H1 (cell line): ENCODE measurements at regions not wholly inside any gene's neighbourhood (a gene's known extent, or its start where the extent isn't known, plus 50 kb on each side); places are given as distances from the start of the nearest gene placed in this dataset.

Experiments used
- CTCF ChIA-PET: fragments of 300-600 bp; sonication (Branson Sonifier 250); formaldehyde crosslinking; loops from one replicate; lab custom pipeline; 2021; ENCODE audit not compliant: partially characterized antibody; lab: Charles Lee
- POLR2A ChIA-PET: fragments of 300-600 bp; sonication (Branson Sonifier 250); formaldehyde crosslinking; loops from one replicate; lab custom pipeline; 2021; ENCODE audit warnings: inconsistent platforms; ENCODE audit not compliant: partially characterized antibody; lab: Charles Lee
- DNase-seq, 2 experiments: peaks; one replicate each; pipeline versions ENCODE4 v3.0.0 to v3.0.0-alpha.2; 2010 to 2022; ENCODE audit warnings: low spot score in 2 of 2, low read depth in 1 of 2, mixed read lengths in 1 of 2
- FAIRE-seq: peaks from 2 replicates; lab custom pipeline; 2011; peaks lifted over from hg19 to GRCh38; lab: Jason Lieb, UNC
- H2AFZ ChIP-seq: 2 replicates; pipeline ENCODE4 v1.8.1; 2012; ENCODE audit warnings: low read length, inconsistent platforms
- H2AK5ac ChIP-seq: 2 replicates; pipeline ENCODE4 v1.6.1; 2013; ENCODE audit warnings: low read depth, low read length
- H2BK120ac ChIP-seq: replicated peaks from 2 replicates; pipeline ENCODE3; 2013; ENCODE audit warnings: low read depth, low read length, inconsistent platforms
- H2BK12ac ChIP-seq: 2 replicates; pipeline ENCODE4 v1.6.1; 2013; ENCODE audit warnings: low read depth, low read length
- H2BK15ac ChIP-seq: 2 replicates; pipeline ENCODE4 v1.6.1; 2013; ENCODE audit warnings: low read length
- H2BK20ac ChIP-seq: 2 replicates; pipeline ENCODE4 v1.6.1; 2013; ENCODE audit warnings: low read length
- H2BK5ac ChIP-seq: 2 replicates; pipeline ENCODE4 v1.6.1; 2013; ENCODE audit warnings: low read depth, low read length
- H3K14ac ChIP-seq: 2 replicates; pipeline ENCODE4 v1.6.1; 2013; ENCODE audit warnings: inconsistent platforms; ENCODE audit not compliant: insufficient read length
- H3K18ac ChIP-seq: 2 replicates; pipeline ENCODE4 v1.6.1; 2013; ENCODE audit warnings: low read length; ENCODE audit errors: extremely low read depth
- H3K23ac ChIP-seq: 2 replicates; pipeline ENCODE4 v1.6.1; 2013; ENCODE audit warnings: inconsistent platforms; ENCODE audit not compliant: insufficient read length
- H3K23me2 ChIP-seq: 2 replicates; pipeline ENCODE4 v1.6.1; 2013; ENCODE audit warnings: low read depth, low read length
- H3K27ac ChIP-seq: 2 replicates; pipeline ENCODE4 v1.6.1; 2011; ENCODE audit warnings: low read depth, low read length, inconsistent platforms
- H3K27me3 ChIP-seq, 4 experiments: replicated peaks in 1 of 4; 1 replicate in 1 of 4; 2 replicates in 3 of 4; pipeline versions ENCODE4 v1.6.1 to v1.8.1; 2011 to 2013; ENCODE audit warnings: low read length in 3 of 4, mild to moderate bottlenecking in 3 of 4, inconsistent platforms in 2 of 4, mixed read lengths in 2 of 4, moderate library complexity in 1 of 4; ENCODE audit not compliant: control insufficient read depth in 3 of 4, insufficient read depth in 3 of 4; ENCODE audit errors: extremely low read depth in 1 of 4
- H3K36me3 ChIP-seq, 4 experiments: 2 replicates each; pipeline versions ENCODE4 v1.6.1 to v1.8.1; 2011 to 2013; ENCODE audit warnings: mild to moderate bottlenecking in 4 of 4, low read length in 3 of 4, moderate library complexity in 2 of 4, control low read depth in 1 of 4, inconsistent platforms in 1 of 4; ENCODE audit not compliant: insufficient read depth in 4 of 4, control insufficient read depth in 2 of 4
- H3K4ac ChIP-seq: replicated peaks from 2 replicates; pipeline ENCODE3; 2013; ENCODE audit warnings: low read length, low read depth, mixed read lengths, inconsistent platforms; ENCODE audit not compliant: insufficient read length
- H3K4me1 ChIP-seq, 4 experiments: replicated peaks in 1 of 4; 1 replicate in 1 of 4; 2 replicates in 3 of 4; pipeline versions ENCODE4 v1.6.1 to v1.8.1; 2011 to 2013; ENCODE audit warnings: low read length in 3 of 4, inconsistent platforms in 2 of 4, mixed read lengths in 1 of 4; ENCODE audit not compliant: insufficient read depth in 4 of 4, control insufficient read depth in 3 of 4
- H3K4me2 ChIP-seq, 2 experiments: 2 replicates each; pipeline versions ENCODE4 v1.6.1 to v1.8.1; 2011 to 2013; ENCODE audit warnings: low read depth in 2 of 2, low read length in 2 of 2, control low read depth in 1 of 2, inconsistent platforms in 1 of 2, mild to moderate bottlenecking in 1 of 2; ENCODE audit not compliant: insufficient read depth in 1 of 2
- H3K4me3 ChIP-seq, 4 experiments: fragments of 200-600, 300-600 bp in 1 of 4; sonication (generic), shearing (Covaris generic), sonication (Bioruptor Twin) in 1 of 4; 2 replicates each; pipeline versions ENCODE4 v1.5.1 to v1.8.1; 2011 to 2016; ENCODE audit warnings: low read length in 4 of 4, low read depth in 3 of 4, control low read depth in 2 of 4, inconsistent platforms in 2 of 4, mild to moderate bottlenecking in 2 of 4, mixed read lengths in 1 of 4, moderate library complexity in 1 of 4; ENCODE audit not compliant: insufficient read depth in 2 of 4; ENCODE audit errors: extremely low read depth in 1 of 4
- H3K56ac ChIP-seq: replicated peaks from 2 replicates; pipeline ENCODE3; 2013; ENCODE audit warnings: low read depth, mild to moderate bottlenecking, mixed read lengths, low read length, inconsistent platforms; ENCODE audit not compliant: insufficient read length
- H3K79me1 ChIP-seq: 2 replicates; pipeline ENCODE4 v1.6.1; 2013; ENCODE audit warnings: low read depth, low read length, control low read depth
- H3K79me2 ChIP-seq, 2 experiments: 2 replicates each; pipeline versions ENCODE4 v1.6.1 to v1.8.1; 2012 to 2013; ENCODE audit warnings: low read length in 2 of 2, mild to moderate bottlenecking in 2 of 2, inconsistent platforms in 1 of 2; ENCODE audit not compliant: insufficient read depth in 2 of 2, control insufficient read depth in 1 of 2
- H3K9ac ChIP-seq, 4 experiments: replicated peaks in 1 of 4; 1 replicate in 1 of 4; 2 replicates in 3 of 4; pipeline versions ENCODE4 v1.6.1 to v1.8.1; 2011 to 2013; ENCODE audit warnings: low read depth in 3 of 4, low read length in 3 of 4, control low read depth in 2 of 4, mild to moderate bottlenecking in 2 of 4, moderate library complexity in 2 of 4, inconsistent platforms in 1 of 4; ENCODE audit errors: extremely low read depth in 1 of 4
- H3K9me3 ChIP-seq, 2 experiments: 2 replicates each; pipeline versions ENCODE4 v1.6.1 to v1.8.1; 2012 to 2013; ENCODE audit warnings: mild to moderate bottlenecking in 2 of 2, moderate library complexity in 2 of 2, control low read depth in 1 of 2, inconsistent platforms in 1 of 2, low read depth in 1 of 2, low read length in 1 of 2, mixed read lengths in 1 of 2; ENCODE audit not compliant: insufficient read depth in 2 of 2
- H4K20me1 ChIP-seq, 2 experiments: replicated peaks in 1 of 2; 2 replicates each; pipeline versions ENCODE3 to v1.8.1; 2011 to 2013; ENCODE audit warnings: inconsistent platforms in 2 of 2, low read length in 2 of 2, mild to moderate bottlenecking in 1 of 2; ENCODE audit not compliant: insufficient read depth in 2 of 2, control insufficient read depth in 1 of 2
- H4K5ac ChIP-seq: 2 replicates; pipeline ENCODE4 v1.6.1; 2013; ENCODE audit warnings: low read length, low read depth, mixed read lengths, inconsistent platforms; ENCODE audit not compliant: insufficient read length
- H4K8ac ChIP-seq: 2 replicates; pipeline ENCODE4 v1.8.0; 2013; ENCODE audit warnings: mild to moderate bottlenecking, moderate library complexity, low read length, inconsistent platforms; ENCODE audit not compliant: insufficient read depth; ENCODE audit errors: extremely low read depth
- H4K91ac ChIP-seq: replicated peaks from 2 replicates; pipeline ENCODE3; 2013; ENCODE audit warnings: low read length, mixed read lengths, inconsistent platforms; ENCODE audit not compliant: insufficient read length
- BACH1 ChIP-seq: IDR thresholded peaks from 2 replicates; pipeline ENCODE4 v1.6.1; 2012; ENCODE audit warnings: low read length, improper control_type of control experiment
- NANOG ChIP-seq: IDR thresholded peaks from 2 replicates; pipeline ENCODE4 v1.6.1; 2011; ENCODE audit warnings: low read length, low read depth, mild to moderate bottlenecking, inconsistent platforms; ENCODE audit not compliant: insufficient read depth, poor library complexity, severe bottlenecking
- RAD21 ChIP-seq, 2 experiments: IDR thresholded peaks in 1 of 2; conservative IDR thresholded peaks in 1 of 2; 2 replicates each; pipeline ENCODE4 v1.6.1; 2011; ENCODE audit warnings: low read depth in 2 of 2, low read length in 2 of 2, improper control_type of control experiment in 1 of 2, inconsistent platforms in 1 of 2, mild to moderate bottlenecking in 1 of 2, moderate library complexity in 1 of 2
- RBBP5 ChIP-seq: IDR thresholded peaks from 2 replicates; pipeline ENCODE4 v1.7.1; 2012; ENCODE audit warnings: low read depth, mild to moderate bottlenecking, inconsistent platforms, low read length, moderate library complexity, borderline replicate concordance
- SIRT6 ChIP-seq: IDR thresholded peaks from one replicate; pipeline ENCODE4 v1.7.1; 2012; ENCODE audit warnings: low read length, inconsistent platforms
- WGBS, 2 experiments: shearing (Covaris generic) in 1 of 2; methylation state at CpG; one replicate each; pipeline versions ENCODE4 v1.1.6 to v1.1.7; 2013 to 2015; ENCODE audit warnings: low lambda C conversion rate in 2 of 2, mixed read lengths in 2 of 2, inconsistent platforms in 1 of 2, low coverage in 1 of 2, missing lambda C conversion rate in 1 of 2; ENCODE audit not compliant: insufficient replicate concordance in 2 of 2, insufficient coverage in 1 of 2, insufficient read length in 1 of 2; ENCODE audit errors: extremely low coverage in 1 of 2, missing lambda C conversion rate in 1 of 2; 5-methylcytosine and 5-hydroxymethylcytosine counted together
- TF ChIP-seq, protein P1 (sequence below), 3 experiments: IDR thresholded peaks; 1 replicate in 2 of 3; 2 replicates in 1 of 3; pipeline versions ENCODE4 v1.5.1 to v1.6.1; 2011; ENCODE audit warnings: low read length in 3 of 3, mild to moderate bottlenecking in 3 of 3, inconsistent platforms in 2 of 3, low read depth in 1 of 3, moderate library complexity in 1 of 3; ENCODE audit not compliant: insufficient read depth in 1 of 3; ENCODE audit errors: control extremely low read depth in 1 of 3

DNA sequence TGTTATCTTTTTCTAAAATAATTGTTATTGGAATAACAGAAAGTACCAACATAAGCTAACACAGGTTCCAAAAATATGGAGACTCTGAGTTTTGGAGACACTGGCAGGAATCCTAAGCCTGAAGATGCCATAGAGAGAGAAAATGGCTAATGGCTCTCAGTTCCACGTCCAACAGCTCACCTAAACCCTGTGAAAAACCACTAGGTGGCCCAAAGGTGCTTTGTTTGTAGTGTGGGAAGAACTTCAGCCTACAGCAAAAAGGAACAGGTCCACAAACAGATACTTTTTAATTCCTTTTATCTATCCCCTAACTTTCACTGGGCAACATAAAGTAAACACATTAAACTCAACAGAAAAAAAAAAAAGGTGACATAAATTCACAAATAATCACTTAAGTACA lies 272.3 kb downstream of the SEMA3D start:
- H3K4me2 ChIP-seq, result no peak overlapping the region
- H3K36me3 ChIP-seq, result no peaks in the 10 kb centered on the region; a peak in 1 of 8 replicates
- no peaks in the 10 kb centered on the region for H4K20me1 ChIP-seq
- H3K9me3 ChIP-seq, result peaks cover 0 to 4% of the 10 kb centered on the region in 2 experiments; a peak in 1 of 4 replicates
- H2BK5ac ChIP-seq, result no peak overlapping the region
- no peak overlapping the region for H2BK12ac ChIP-seq
- CTCF ChIA-PET, result interaction anchor here (0.5 to 1.7 kb wide), 5 partner anchors 101 to 721 kb away, joined by 3 to 10 read pairs (median 4); no protein-coding TSS in a partner anchor
- H3K14ac ChIP-seq, result no peak overlapping the region
- no peak overlapping the region for H2AFZ ChIP-seq
- no peak overlapping the region for H3K4me3 ChIP-seq
- no peak overlapping the region for H4K91ac ChIP-seq
- POLR2A ChIA-PET, result no interaction called here
- H3K23ac ChIP-seq, result no peak overlapping the region
- H3K79me2 ChIP-seq, result no peaks in the 10 kb centered on the region
- H3K4ac ChIP-seq, result no peak overlapping the region
- H2BK20ac ChIP-seq, result no peak overlapping the region
- H4K5ac ChIP-seq, result no peak overlapping the region
- DNase-seq (no peak), FAIRE-seq (no peak)
- no peak overlapping the region for H3K18ac ChIP-seq
- H4K8ac ChIP-seq, result no peak overlapping the region
- no peak overlapping the region for H3K56ac ChIP-seq
- H3K27ac ChIP-seq, result no peak overlapping the region
- no peak overlapping the region for H2BK15ac ChIP-seq
- H3K23me2 ChIP-seq, result no peaks in the 10 kb centered on the region
- TF ChIP-seq, protein P1, sequence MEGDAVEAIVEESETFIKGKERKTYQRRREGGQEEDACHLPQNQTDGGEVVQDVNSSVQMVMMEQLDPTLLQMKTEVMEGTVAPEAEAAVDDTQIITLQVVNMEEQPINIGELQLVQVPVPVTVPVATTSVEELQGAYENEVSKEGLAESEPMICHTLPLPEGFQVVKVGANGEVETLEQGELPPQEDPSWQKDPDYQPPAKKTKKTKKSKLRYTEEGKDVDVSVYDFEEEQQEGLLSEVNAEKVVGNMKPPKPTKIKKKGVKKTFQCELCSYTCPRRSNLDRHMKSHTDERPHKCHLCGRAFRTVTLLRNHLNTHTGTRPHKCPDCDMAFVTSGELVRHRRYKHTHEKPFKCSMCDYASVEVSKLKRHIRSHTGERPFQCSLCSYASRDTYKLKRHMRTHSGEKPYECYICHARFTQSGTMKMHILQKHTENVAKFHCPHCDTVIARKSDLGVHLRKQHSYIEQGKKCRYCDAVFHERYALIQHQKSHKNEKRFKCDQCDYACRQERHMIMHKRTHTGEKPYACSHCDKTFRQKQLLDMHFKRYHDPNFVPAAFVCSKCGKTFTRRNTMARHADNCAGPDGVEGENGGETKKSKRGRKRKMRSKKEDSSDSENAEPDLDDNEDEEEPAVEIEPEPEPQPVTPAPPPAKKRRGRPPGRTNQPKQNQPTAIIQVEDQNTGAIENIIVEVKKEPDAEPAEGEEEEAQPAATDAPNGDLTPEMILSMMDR (IDR thresholded peaks at IDR 0.05; ENCODE audit: control extremely low read depth in 1 of 3, insufficient read depth in 1 of 3, low read depth in 1 of 3, low read length in 3 of 3), result peak in 2 of 3 experiments; percentile 26 to 39; a peak in 3 of 4 replicates
- TF ChIP-seq RBBP5 (no peak), NANOG (no peak), SIRT6 (no peak), BACH1 (no peak), RAD21 (IDR thresholded peaks at IDR 0.05 in 1 of 2, conservative IDR thresholded peaks at IDR 0.05 in 1 of 2; ENCODE audit: low read depth in 2 of 2, low read length in 2 of 2) (peak; percentile 47 to 61)
- no peaks in the 10 kb centered on the region for H3K27me3 ChIP-seq
- H3K9ac ChIP-seq, result no peak overlapping the region
- no peaks in the 10 kb centered on the region for H3K79me1 ChIP-seq
- no peak overlapping the region for H2BK120ac ChIP-seq
- H2AK5ac ChIP-seq, result no peak overlapping the region
- WGBS, 2 experiments, result 40% methylated on average over 1 of the region's 1 CpG; no CpG with 5 or more reads in 1 of the 2 experiments
- H3K4me1 ChIP-seq, result peaks cover 0 to 8% (median 5%) of the 10 kb centered on the region in 4 experiments; a peak in 3 of 7 replicates
